IMR-90 (cell line): ENCODE measurements at regions not wholly inside any gene's neighbourhood (a gene's known extent, or its start where the extent isn't known, plus 50 kb on each side); places are given as distances from the start of the nearest gene placed in this dataset.

Source experiments
- ATAC-seq: fragments of 200-7000 bp; cut with Tn5 transposase; 2 replicates; pipeline ENCODE4 v1.9.1; 2020; ENCODE audit warnings: low read depth, mild to moderate bottlenecking, moderate library complexity
- BruUV-seq: library from RNA; stranded (reverse); fragments of 400-500 nt; replicated peaks from 2 replicates; lab custom pipeline; 2021; lab: Mats Ljungman, UMichigan
- CTCF ChIA-PET: fragments of 300-600 bp; formaldehyde crosslinking; extraction: SDS; loops from one replicate; lab custom pipeline; 2021; ENCODE audit warnings: antibody characterized with exemption; lab: Yijun Ruan, JAX
- POLR2A ChIA-PET: fragments of 300-600 bp; sonication (Branson Sonifier 250); formaldehyde crosslinking; loops from one replicate; lab custom pipeline; 2022; ENCODE audit warnings: antibody characterized with exemption; ENCODE audit not compliant: unreplicated experiment; lab: Charles Lee
- DNase-seq: peaks from one replicate; pipeline ENCODE4 v3.0.0; 2013
- H2AFZ ChIP-seq: replicated peaks from 2 replicates; pipeline ENCODE3; 2013; ENCODE audit warnings: low read length, mild to moderate bottlenecking; ENCODE audit not compliant: poor library complexity
- H2AK5ac ChIP-seq: 2 replicates; pipeline ENCODE4 v1.6.1; 2013; ENCODE audit warnings: low read depth, low read length, inconsistent platforms
- H2AK9ac ChIP-seq: replicated peaks from 2 replicates; pipeline ENCODE3; 2013; ENCODE audit warnings: mild to moderate bottlenecking, low read depth, low read length, moderate library complexity; ENCODE audit not compliant: poor library complexity
- H2BK120ac ChIP-seq: 2 replicates; pipeline ENCODE4 v1.6.1; 2013; ENCODE audit warnings: low read depth, low read length, inconsistent platforms
- H2BK15ac ChIP-seq: 3 replicates; pipeline ENCODE4 v1.6.1; 2013; ENCODE audit warnings: low read depth, low read length, inconsistent platforms
- H2BK20ac ChIP-seq: 2 replicates; pipeline ENCODE4 v1.6.1; 2013; ENCODE audit warnings: low read depth, mild to moderate bottlenecking, inconsistent platforms, low read length, moderate library complexity
- H2BK5ac ChIP-seq: 2 replicates; pipeline ENCODE4 v1.6.1; 2013; ENCODE audit warnings: mild to moderate bottlenecking, low read depth, low read length, inconsistent platforms; ENCODE audit not compliant: poor library complexity, severe bottlenecking
- H3K14ac ChIP-seq: replicated peaks from 2 replicates; pipeline ENCODE4 v1.6.1; 2013; ENCODE audit warnings: low read depth, low read length, inconsistent platforms
- H3K18ac ChIP-seq: 2 replicates; pipeline ENCODE4 v1.6.1; 2013; ENCODE audit warnings: low read depth, low read length, control low read depth
- H3K23ac ChIP-seq: 2 replicates; pipeline ENCODE4 v1.6.1; 2013; ENCODE audit warnings: low read depth, low read length, inconsistent platforms
- H3K27ac ChIP-seq: 2 replicates; pipeline ENCODE4 v1.5.1; 2013; ENCODE audit warnings: mild to moderate bottlenecking, control low read depth, low read length; ENCODE audit not compliant: insufficient read depth
- H3K27me3 ChIP-seq: 2 replicates; pipeline ENCODE4 v1.6.1; 2013; ENCODE audit warnings: low read length; ENCODE audit not compliant: control insufficient read depth, insufficient read depth
- H3K36me3 ChIP-seq: 2 replicates; pipeline ENCODE4 v1.6.1; 2013; ENCODE audit warnings: low read length, mixed read lengths; ENCODE audit not compliant: control insufficient read depth, insufficient read depth
- H3K4ac ChIP-seq: 2 replicates; pipeline ENCODE4 v1.6.1; 2013; ENCODE audit warnings: low read depth, low read length, inconsistent platforms
- H3K4me1 ChIP-seq: 2 replicates; pipeline ENCODE4 v1.6.1; 2013; ENCODE audit warnings: low read length, mixed read lengths; ENCODE audit not compliant: control insufficient read depth, insufficient read depth
- H3K4me2 ChIP-seq: 2 replicates; pipeline ENCODE4 v1.6.1; 2013; ENCODE audit warnings: low read depth, mild to moderate bottlenecking, control low read depth, low read length, moderate library complexity
- H3K4me3 ChIP-seq: 2 replicates; pipeline ENCODE4 v1.5.1; 2013; ENCODE audit warnings: low read depth, mild to moderate bottlenecking, control low read depth, low read length, moderate library complexity; ENCODE audit not compliant: insufficient read depth
- H3K56ac ChIP-seq: 2 replicates; pipeline ENCODE4 v1.6.1; 2013; ENCODE audit warnings: low read length, inconsistent platforms; ENCODE audit not compliant: insufficient read depth; ENCODE audit errors: extremely low read depth
- H3K79me1 ChIP-seq, 2 experiments: 2 replicates each; pipeline ENCODE4 v1.6.1; 2013; ENCODE audit warnings: low read length in 2 of 2, inconsistent platforms in 1 of 2, low read depth in 1 of 2
- H3K9ac ChIP-seq: 2 replicates; pipeline ENCODE4 v1.6.1; 2013; ENCODE audit warnings: low read depth, low read length, control low read depth
- H3K9me1 ChIP-seq: 2 replicates; pipeline ENCODE4 v1.6.1; 2013; ENCODE audit warnings: low read length, inconsistent platforms; ENCODE audit not compliant: insufficient read depth
- H3K9me3 ChIP-seq: 2 replicates; pipeline ENCODE4 v1.6.1; 2013; ENCODE audit warnings: low read length; ENCODE audit not compliant: control insufficient read depth, insufficient read depth
- H4K20me1 ChIP-seq: 2 replicates; pipeline ENCODE4 v1.6.1; 2013; ENCODE audit warnings: low read length, inconsistent platforms; ENCODE audit not compliant: insufficient read depth
- H4K5ac ChIP-seq: 2 replicates; pipeline ENCODE4 v1.6.1; 2013; ENCODE audit warnings: mild to moderate bottlenecking, low read depth, low read length, control low read depth
- H4K8ac ChIP-seq, 2 experiments: 2 replicates each; pipeline ENCODE4 v1.6.1; 2013; ENCODE audit warnings: low read depth in 2 of 2, low read length in 2 of 2, control low read depth in 1 of 2, inconsistent platforms in 1 of 2
- H4K91ac ChIP-seq: 2 replicates; pipeline ENCODE4 v1.6.1; 2013; ENCODE audit warnings: low read depth, low read length, inconsistent platforms; ENCODE audit not compliant: insufficient read depth
- BHLHE40 ChIP-seq: fragments of 150-350 bp; IDR thresholded peaks from 2 replicates; pipeline ENCODE4 v1.6.1; 2016; ENCODE audit warnings: mild to moderate bottlenecking, low read depth, low read length
- CEBPB ChIP-seq: IDR thresholded peaks from 2 replicates; pipeline ENCODE4 v1.6.1; 2012; ENCODE audit warnings: low read depth, low read length, improper control_type of control experiment
- CHD1 ChIP-seq: IDR thresholded peaks from 2 replicates; pipeline ENCODE4 v1.6.1; 2012; ENCODE audit warnings: low read depth, low read length, improper control_type of control experiment
- CTCF ChIP-seq: conservative IDR thresholded peaks from 2 replicates; pipeline ENCODE4 v1.5.1; 2012; ENCODE audit warnings: mild to moderate bottlenecking, low read depth, low read length, improper control_type of control experiment
- FOS ChIP-seq: fragments of 150-350 bp; IDR thresholded peaks from 2 replicates; pipeline ENCODE4 v1.6.1; 2016; ENCODE audit warnings: low read depth, low read length
- MAFK ChIP-seq: IDR thresholded peaks from 2 replicates; pipeline ENCODE4 v1.6.1; 2012; ENCODE audit warnings: low read depth, low read length, improper control_type of control experiment
- MAZ ChIP-seq: IDR thresholded peaks from 2 replicates; pipeline ENCODE4 v1.6.1; 2012; ENCODE audit warnings: low read depth, mild to moderate bottlenecking, low read length, improper control_type of control experiment, moderate library complexity, borderline replicate concordance
- MXI1 ChIP-seq: IDR thresholded peaks from 2 replicates; pipeline ENCODE4 v1.6.1; 2012; ENCODE audit warnings: low read depth, mild to moderate bottlenecking, low read length, moderate library complexity, borderline replicate concordance
- NFE2L2 ChIP-seq: fragments of 150-350 bp; IDR thresholded peaks from 2 replicates; pipeline ENCODE4 v1.6.1; 2016; ENCODE audit warnings: low read depth, mild to moderate bottlenecking, low read length
- RAD21 ChIP-seq: IDR thresholded peaks from 2 replicates; pipeline ENCODE4 v1.6.1; 2012; ENCODE audit warnings: low read length, improper control_type of control experiment
- RCOR1 ChIP-seq: IDR thresholded peaks from 2 replicates; pipeline ENCODE4 v1.6.1; 2012; ENCODE audit warnings: mild to moderate bottlenecking, low read length, improper control_type of control experiment; ENCODE audit not compliant: insufficient replicate concordance
- RFX5 ChIP-seq: IDR thresholded peaks from 2 replicates; pipeline ENCODE4 v1.8.0; 2012; ENCODE audit warnings: low read depth, mild to moderate bottlenecking, low read length, moderate library complexity
- SMC3 ChIP-seq: fragments of 150-350 bp; IDR thresholded peaks from 2 replicates; pipeline ENCODE4 v1.6.1; 2016; ENCODE audit warnings: low read depth, mild to moderate bottlenecking, antibody characterized with exemption, low read length, moderate library complexity
- WGBS, 2 experiments: methylation state at CpG; one replicate each; pipeline versions ENCODE4 v1.1.5 to v1.1.7; 2013; ENCODE audit warnings: missing lambda C conversion rate in 2 of 2; ENCODE audit not compliant: insufficient read length in 1 of 2; ENCODE audit errors: extremely low coverage in 2 of 2; 5-methylcytosine and 5-hydroxymethylcytosine counted together
- dilution Hi-C: fragments of 300-500 bp; cut with HindIII; formaldehyde crosslinking; loops from one replicate; pipeline ENCODE4 v1.14.3; 2018; ENCODE audit warnings: low sequenced_read_pairs; ENCODE audit not compliant: unreplicated experiment
- in situ Hi-C: fragments of 300-500 bp; cut with MboI; formaldehyde crosslinking; loops from 3 replicates; pipeline ENCODE4 v1.14.3; 2019; ENCODE audit warnings: low sequenced_read_pairs, inconsistent platforms, mixed read lengths
- intact Hi-C: fragments of 100-400 bp; cut with micrococcal nuclease; formaldehyde crosslinking; loops from 2 replicates; pipeline ENCODE4 v1.10.0; 2022

DNA sequence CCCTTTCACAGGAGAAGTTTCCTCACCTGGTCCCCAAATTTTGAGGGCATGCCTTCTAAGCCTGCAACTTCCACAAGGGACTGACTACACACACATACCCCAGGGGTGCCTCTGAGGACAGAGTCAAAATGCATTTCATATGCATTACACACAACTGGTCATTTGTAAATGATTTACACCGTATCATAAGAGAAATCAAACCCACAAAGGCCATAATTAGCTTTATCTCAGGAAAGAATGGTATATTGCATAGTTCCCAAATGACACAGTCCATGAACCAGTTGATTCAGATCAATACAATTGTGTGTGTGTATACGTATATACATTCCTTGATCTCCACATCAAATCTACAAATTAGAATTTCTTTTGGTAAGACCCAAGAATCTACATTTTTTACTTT is 203.3 kb upstream of the PRDM1 start:
- Histone ChIP-seq H3K4me1 (peaks cover 6% of the 10 kb centered on the region; the same call in 1 of the 2 replicates), H3K27me3 (no peaks in the 10 kb centered on the region), H2BK120ac (peak overlapping the region; percentile 9; the same call in 1 of the 2 replicates), H2BK20ac (no peak overlapping the region), H3K9me3 (no peaks in the 10 kb centered on the region), H4K91ac (no peak overlapping the region), H3K79me1 (no peaks in the 10 kb centered on the region), H3K14ac (no peak overlapping the region), H3K4me3 (no peak overlapping the region), H3K27ac (no peak overlapping the region), H3K9ac (no peak overlapping the region), H2AFZ (no peak overlapping the region), H4K8ac (no peak overlapping the region), H3K23ac (no peak overlapping the region), H2BK15ac (no peak overlapping the region), H4K20me1 (no peaks in the 10 kb centered on the region), H2BK5ac (peak overlapping the region; percentile 15), H4K5ac (no peak overlapping the region; the same call in 1 of the 2 replicates), H2AK5ac (no peak overlapping the region), H2AK9ac (no peak overlapping the region), H3K36me3 (no peaks in the 10 kb centered on the region), H3K56ac (no peak overlapping the region), H3K4ac (no peak overlapping the region), H3K4me2 (peak overlapping the region; percentile 65; the same call in 1 of the 2 replicates), H3K9me1 (peaks cover 3% of the 10 kb centered on the region; the same call in 1 of the 2 replicates), H3K18ac (peak overlapping the region; percentile 16; the same call in 1 of the 2 replicates)
- dilution Hi-C loops: no loop called here
- TF ChIP-seq MAZ (no peak), CHD1 (no peak), CEBPB (no peak), RAD21 (no peak), BHLHE40 (no peak), MAFK (no peak), NFE2L2 (no peak), CTCF (no peak), FOS (no peak), RFX5 (no peak), MXI1 (no peak), RCOR1 (no peak), SMC3 (no peak)
- WGBS, 2 experiments: no CpG with 5 or more reads among the region's 2 CpGs
- ChIA-PET CTCF (no interaction called here), POLR2A (no interaction called here)
- in situ Hi-C loops: no loop called here
- no TSS peak for BruUV-seq
- no peak for ATAC-seq
- intact Hi-C loops: no loop called here
- peak; percentile 44 for DNase-seq
